ENCODE measurements at regions not wholly inside any gene's neighbourhood (a gene's known extent, or its start where the extent isn't known, plus 50 kb on each side); places are given as distances from the start of the nearest gene placed in this dataset.

DNA sequence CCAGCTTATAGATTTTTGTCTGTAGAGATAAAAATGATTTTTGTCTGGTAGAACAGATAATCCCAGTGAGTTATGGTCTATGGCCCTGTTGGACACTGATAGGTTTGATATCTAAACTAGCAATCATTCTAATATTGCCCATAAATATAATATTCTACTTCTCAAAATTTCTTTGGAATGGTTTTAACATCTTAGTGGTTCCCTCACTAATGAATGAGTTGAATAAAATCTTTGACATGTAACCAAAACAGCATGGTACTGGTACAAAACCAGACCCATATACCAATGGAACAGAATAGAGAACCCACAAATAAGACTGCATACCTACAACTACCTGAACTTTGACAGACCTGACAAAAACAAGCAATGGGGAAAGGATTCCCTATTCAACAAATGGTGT is 219.7 kb downstream of the SEC61B start:
- CTCF ChIA-PET (ENCODE audit: partially characterized antibody) = no interaction called here
- H3K4me1 ChIP-seq (replicated peaks in 1 of 4; ENCODE audit: control insufficient read depth in 3 of 4, insufficient read depth in 4 of 4, low read length in 3 of 4) = no peaks in the 10 kb centered on the region
- no peak overlapping the region for H3K23ac ChIP-seq (ENCODE audit: insufficient read length)
- TF ChIP-seq NRF1 (IDR thresholded peaks at IDR 0.05; ENCODE audit: low read depth, low read length) (no peak), POLR2A (IDR thresholded peaks at IDR 0.05; ENCODE audit: control extremely low read depth in 1 of 2, low read depth in 2 of 2, low read length in 2 of 2) (no peak), KDM1A (IDR thresholded peaks at IDR 0.05; ENCODE audit: borderline replicate concordance, low read length) (no peak), KDM5A (IDR thresholded peaks at IDR 0.05; ENCODE audit: low read length) (no peak), BACH1 (IDR thresholded peaks at IDR 0.05; ENCODE audit: low read length) (no peak), GTF2F1 (IDR thresholded peaks at IDR 0.05; ENCODE audit: borderline replicate concordance, low read depth, low read length) (no peak), BCL11A (IDR thresholded peaks at IDR 0.05; ENCODE audit: low read depth in 2 of 2, low read length in 2 of 2) (no peak), RNF2 (IDR thresholded peaks at IDR 0.05; ENCODE audit: borderline replicate concordance, low read depth, low read length, missing control alignments, poor library complexity, severe bottlenecking) (no peak), KDM4A (IDR thresholded peaks at IDR 0.05; ENCODE audit: low read depth, low read length, severe bottlenecking) (no peak), TAF7 (optimal IDR thresholded peaks at IDR 0.05; ENCODE audit: borderline replicate concordance, low read depth, low read length) (no peak), FOSL1 (IDR thresholded peaks at IDR 0.05; ENCODE audit: insufficient read depth, low read depth, low read length) (no peak), HDAC6 (IDR thresholded peaks at IDR 0.05; ENCODE audit: low read depth, low read length) (no peak), TEAD4 (IDR thresholded peaks at IDR 0.05; ENCODE audit: low read depth, low read length) (no peak), JUND (IDR thresholded peaks at IDR 0.05; ENCODE audit: low read length) (no peak), POU5F1 (IDR thresholded peaks at IDR 0.05; ENCODE audit: low read depth, low read length) (no peak), SP1 (IDR thresholded peaks at IDR 0.05; ENCODE audit: low read depth, low read length) (no peak), POLR2AphosphoS5 (IDR thresholded peaks at IDR 0.05; ENCODE audit: low read depth, low read length) (no peak), HDAC2 (IDR thresholded peaks at IDR 0.05; ENCODE audit: borderline replicate concordance in 1 of 2, low read depth in 2 of 2, low read length in 2 of 2) (no peak)

More for the DNA sequence above, 219.7 kb downstream of the SEC61B start:
- Histone ChIP-seq H4K8ac (ENCODE audit: extremely low read depth, insufficient read depth, low read length) (no peak overlapping the region), H2BK120ac (replicated peaks; ENCODE audit: low read depth, low read length) (no peak overlapping the region), H3K79me2 (ENCODE audit: control insufficient read depth in 1 of 2, insufficient read depth in 2 of 2, low read length in 2 of 2) (no peaks in the 10 kb centered on the region), H2AFZ (ENCODE audit: low read length) (no peak overlapping the region), H3K4ac (replicated peaks; ENCODE audit: insufficient read length, low read depth, low read length) (no peak overlapping the region), H2BK20ac (ENCODE audit: low read length) (no peak overlapping the region), H3K9ac (replicated peaks in 1 of 4; ENCODE audit: extremely low read depth in 1 of 4, low read depth in 3 of 4, low read length in 3 of 4) (no peak overlapping the region), H3K23me2 (ENCODE audit: low read depth, low read length) (no peaks in the 10 kb centered on the region), H3K14ac (ENCODE audit: insufficient read length) (no peak overlapping the region), H4K20me1 (replicated peaks in 1 of 2; ENCODE audit: control insufficient read depth in 1 of 2, insufficient read depth in 2 of 2, low read length in 2 of 2) (no peaks in the 10 kb centered on the region), H3K18ac (ENCODE audit: extremely low read depth, low read length) (no peak overlapping the region), H3K36me3 (ENCODE audit: control insufficient read depth in 2 of 4, insufficient read depth in 4 of 4, low read length in 3 of 4) (no peaks in the 10 kb centered on the region), H3K27ac (ENCODE audit: low read depth, low read length) (no peak overlapping the region), H3K56ac (replicated peaks; ENCODE audit: insufficient read length, low read depth, low read length) (no peak overlapping the region), H3K4me2 (ENCODE audit: insufficient read depth in 1 of 2, low read depth in 2 of 2, low read length in 2 of 2) (no peak overlapping the region), H4K91ac (replicated peaks; ENCODE audit: insufficient read length, low read length) (no peak overlapping the region), H4K5ac (ENCODE audit: insufficient read length, low read depth, low read length) (no peak overlapping the region), H2BK15ac (ENCODE audit: low read length) (no peak overlapping the region), H2AK5ac (ENCODE audit: low read depth, low read length) (no peak overlapping the region), H2BK12ac (ENCODE audit: low read depth, low read length) (no peak overlapping the region), H3K79me1 (ENCODE audit: low read depth, low read length) (no peaks in the 10 kb centered on the region), H3K9me3 (ENCODE audit: insufficient read depth in 2 of 2, low read depth in 1 of 2, low read length in 1 of 2) (no peaks in the 10 kb centered on the region), H3K27me3 (replicated peaks in 1 of 4; ENCODE audit: control insufficient read depth in 3 of 4, extremely low read depth in 1 of 4, insufficient read depth in 3 of 4, low read length in 3 of 4) (no peaks in the 10 kb centered on the region), H3K4me3 (ENCODE audit: extremely low read depth in 1 of 4, insufficient read depth in 2 of 4, low read depth in 3 of 4, low read length in 4 of 4) (no peak overlapping the region), H2BK5ac (ENCODE audit: low read depth, low read length) (no peak overlapping the region)
- FAIRE-seq (no peak), DNase-seq (ENCODE audit: low read depth in 1 of 2, low spot score in 2 of 2) (no peak)
- POLR2A ChIA-PET (ENCODE audit: partially characterized antibody) = no interaction called here
